H9 (cell line): ENCODE measurements at regions not wholly inside any gene's neighbourhood (a gene's known extent, or its start where the extent isn't known, plus 50 kb on each side); places are given as distances from the start of the nearest gene placed in this dataset.

Experiments
- DNase-seq: peaks from one replicate; pipeline ENCODE4 v3.0.0-alpha.2; 2017
- H2AFZ ChIP-seq: one replicate; pipeline ENCODE4 v1.6.1; 2013; ENCODE audit warnings: mild to moderate bottlenecking, low read length, control low read depth, moderate library complexity
- H2AK5ac ChIP-seq: 2 replicates; pipeline ENCODE4 v1.6.1; 2013; ENCODE audit warnings: low read length, control low read depth, mixed read lengths; ENCODE audit not compliant: insufficient read length
- H2BK120ac ChIP-seq: one replicate; pipeline ENCODE4 v1.6.1; 2013; ENCODE audit warnings: low read depth, mild to moderate bottlenecking, low read length, control low read depth, inconsistent platforms; ENCODE audit not compliant: poor library complexity, severe bottlenecking
- H2BK12ac ChIP-seq: 2 replicates; pipeline ENCODE4 v1.6.1; 2013; ENCODE audit warnings: low read length, control low read depth, mixed read lengths, low read depth; ENCODE audit not compliant: insufficient read length
- H2BK15ac ChIP-seq: 2 replicates; pipeline ENCODE4 v1.6.1; 2013; ENCODE audit warnings: low read depth, low read length, control low read depth
- H2BK20ac ChIP-seq: one replicate; pipeline ENCODE4 v1.6.1; 2013; ENCODE audit warnings: low read depth, mild to moderate bottlenecking, low read length, control low read depth, inconsistent platforms; ENCODE audit not compliant: poor library complexity, severe bottlenecking
- H2BK5ac ChIP-seq: 2 replicates; pipeline ENCODE4 v1.6.1; 2013; ENCODE audit warnings: low read length, control low read depth, mixed read lengths; ENCODE audit not compliant: insufficient read length
- H3K14ac ChIP-seq: 2 replicates; pipeline ENCODE4 v1.6.1; 2013; ENCODE audit warnings: low read length, control low read depth; ENCODE audit not compliant: insufficient read depth
- H3K18ac ChIP-seq: 2 replicates; pipeline ENCODE4 v1.6.1; 2013; ENCODE audit warnings: low read depth, mild to moderate bottlenecking, mixed read lengths, low read length, control low read depth; ENCODE audit not compliant: insufficient read length
- H3K23ac ChIP-seq: 2 replicates; pipeline ENCODE4 v1.6.1; 2013; ENCODE audit warnings: low read length, control low read depth, mixed read lengths, low read depth; ENCODE audit not compliant: insufficient read length
- H3K23me2 ChIP-seq: 2 replicates; pipeline ENCODE4 v1.6.1; 2013; ENCODE audit warnings: low read depth, mild to moderate bottlenecking, mixed read lengths, low read length, control low read depth; ENCODE audit not compliant: insufficient read length, poor library complexity, severe bottlenecking
- H3K27ac ChIP-seq: 2 replicates; pipeline ENCODE4 v1.5.1; 2013; ENCODE audit warnings: low read length, control low read depth, mixed read lengths, low read depth; ENCODE audit not compliant: insufficient read length
- H3K27me3 ChIP-seq: 2 replicates; pipeline ENCODE4 v1.6.1; 2013; ENCODE audit warnings: low read length, control low read depth, inconsistent platforms; ENCODE audit not compliant: insufficient read depth
- H3K4ac ChIP-seq: 2 replicates; pipeline ENCODE4 v1.6.1; 2013; ENCODE audit warnings: low read depth, mild to moderate bottlenecking, control low read depth, inconsistent platforms, low read length, moderate library complexity
- H3K4me1 ChIP-seq: 2 replicates; pipeline ENCODE4 v1.6.1; 2013; ENCODE audit warnings: low read length, control low read depth, inconsistent platforms; ENCODE audit not compliant: insufficient read depth
- H3K4me2 ChIP-seq: 2 replicates; pipeline ENCODE4 v1.6.1; 2013; ENCODE audit warnings: low read length, control low read depth, mixed read lengths; ENCODE audit not compliant: insufficient read length, insufficient read depth
- H3K56ac ChIP-seq: 2 replicates; pipeline ENCODE4 v1.6.1; 2013; ENCODE audit warnings: low read depth, mild to moderate bottlenecking, mixed read lengths, low read length, control low read depth; ENCODE audit not compliant: insufficient read length
- H3K79me1 ChIP-seq: 2 replicates; pipeline ENCODE4 v1.6.1; 2013; ENCODE audit warnings: low read depth, mild to moderate bottlenecking, moderate library complexity, low read length, control low read depth, inconsistent platforms; ENCODE audit not compliant: insufficient read depth, poor library complexity, severe bottlenecking
- H3K79me2 ChIP-seq: 2 replicates; pipeline ENCODE4 v1.6.1; 2013; ENCODE audit warnings: low read length, control low read depth, inconsistent platforms; ENCODE audit not compliant: insufficient read depth
- H3K9ac ChIP-seq: 2 replicates; pipeline ENCODE4 v1.6.1; 2013; ENCODE audit warnings: low read length, control low read depth, mixed read lengths; ENCODE audit not compliant: insufficient read length; ENCODE audit errors: extremely low read depth
- H3K9me3 ChIP-seq: one replicate; pipeline ENCODE4 v1.6.1; 2013; ENCODE audit warnings: low read depth, low read length, inconsistent platforms; ENCODE audit not compliant: control insufficient read depth
- H3T11ph ChIP-seq: one replicate; pipeline ENCODE4 v1.6.1; 2013; ENCODE audit warnings: mild to moderate bottlenecking, low read length, control low read depth, inconsistent platforms
- H4K20me1 ChIP-seq: one replicate; pipeline ENCODE4 v1.6.1; 2013; ENCODE audit not compliant: control insufficient read depth, insufficient read length, insufficient read depth
- H4K5ac ChIP-seq: 2 replicates; pipeline ENCODE4 v1.6.1; 2013; ENCODE audit warnings: low read depth, mild to moderate bottlenecking, mixed read lengths, low read length, control low read depth; ENCODE audit not compliant: insufficient read length
- H4K8ac ChIP-seq: replicated peaks from 2 replicates; pipeline ENCODE4 v1.6.1; 2013; ENCODE audit warnings: low read length, control low read depth, mixed read lengths, low read depth; ENCODE audit not compliant: insufficient read length
- H4K91ac ChIP-seq: 2 replicates; pipeline ENCODE4 v1.6.1; 2013; ENCODE audit warnings: low read depth, mild to moderate bottlenecking, moderate library complexity, mixed read lengths, low read length, control low read depth; ENCODE audit not compliant: insufficient read length
- H3K27ac Mint-ChIP-seq, 3 experiments: 2 replicates in 2 of 3; 3 replicates in 1 of 3; pipeline ENCODE4 v1.8.0; 2020 to 2021; ENCODE audit warnings: mixed read lengths in 3 of 3, mild to moderate bottlenecking in 1 of 3, moderate library complexity in 1 of 3
- H3K27me3 Mint-ChIP-seq: 2 replicates; pipeline ENCODE4 v1.8.0; 2021; ENCODE audit warnings: low read depth, mild to moderate bottlenecking, moderate library complexity, mixed read lengths
- H3K36me3 Mint-ChIP-seq, 3 experiments: 2 replicates in 2 of 3; 3 replicates in 1 of 3; pipeline ENCODE4 v1.8.0; 2020 to 2021; ENCODE audit warnings: low read depth in 3 of 3, mixed read lengths in 3 of 3; ENCODE audit not compliant: insufficient read depth in 1 of 3
- H3K4me1 Mint-ChIP-seq, 2 experiments: 2 replicates each; pipeline ENCODE4 v1.8.0; 2020; ENCODE audit warnings: mixed read lengths in 2 of 2
- H3K4me3 Mint-ChIP-seq, 2 experiments: 2 replicates in 1 of 2; 3 replicates in 1 of 2; pipeline ENCODE4 v1.8.0; 2020 to 2021; ENCODE audit warnings: mild to moderate bottlenecking in 2 of 2, mixed read lengths in 2 of 2, moderate library complexity in 1 of 2
- H3K9me3 Mint-ChIP-seq, 2 experiments: 2 replicates in 1 of 2; 3 replicates in 1 of 2; pipeline ENCODE4 v1.8.0; 2020; ENCODE audit warnings: mild to moderate bottlenecking in 2 of 2, mixed read lengths in 2 of 2, moderate library complexity in 1 of 2
- WGBS: extraction: QIAGEN DNeasy Blood & Tissue Kit; methylation state at CpG from one replicate; pipeline ENCODE4 v1.1.7; 2013; ENCODE audit warnings: missing lambda C conversion rate, low lambda C conversion rate, mixed read lengths; ENCODE audit not compliant: insufficient read length; ENCODE audit errors: extremely low coverage; 5-methylcytosine and 5-hydroxymethylcytosine counted together
- TF ChIP-seq, protein P1 (sequence below): fragments of 200-600 bp; sonication (generic); conservative IDR thresholded peaks from 3 replicates; pipeline ENCODE4 v1.8.0; 2021; ENCODE audit warnings: antibody characterized with exemption, mild to moderate bottlenecking

DNA sequence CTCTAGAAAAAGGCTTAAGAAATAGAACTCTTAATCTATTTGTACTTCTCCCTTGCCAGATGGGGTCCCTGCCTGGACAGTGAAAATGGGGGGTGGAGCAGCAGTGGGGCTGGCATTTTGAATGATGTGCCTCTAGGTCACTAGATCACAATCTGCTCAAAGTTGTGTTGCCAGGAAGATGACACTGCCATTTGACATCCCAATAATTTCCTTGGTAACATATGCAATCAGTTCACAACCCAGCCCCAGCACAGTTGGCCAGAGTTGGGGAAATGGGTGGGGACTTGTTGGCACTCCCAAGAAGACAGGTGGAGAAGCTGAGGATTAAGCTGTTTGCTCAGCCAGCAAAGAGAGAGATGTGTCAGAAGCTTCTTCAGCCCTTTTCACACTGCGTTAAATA is 558.3 kb upstream of the KLHL29 start:
- no peak overlapping the region for H2BK20ac ChIP-seq
- no peak overlapping the region for H3K27ac ChIP-seq
- H3K27me3 ChIP-seq, result no peaks in the 10 kb centered on the region
- no peak overlapping the region for H3K56ac ChIP-seq
- no peak overlapping the region for H2BK5ac ChIP-seq
- no peak overlapping the region for H2BK15ac ChIP-seq
- no peak overlapping the region for H3K23ac ChIP-seq
- Mint-ChIP-seq H3K9me3 (no peaks in the 10 kb centered on the region), H3K27me3 (no peaks in the 10 kb centered on the region; the same call in 1 of the 2 replicates), H3K4me1 (no peaks in the 10 kb centered on the region; a peak in 1 of 4 replicates), H3K36me3 (peaks cover 0 to 2% (median 0%) of the 10 kb centered on the region in 3 experiments; a peak in 2 of 7 replicates), H3K27ac (no peak overlapping the region), H3K4me3 (no peak overlapping the region)
- H4K8ac ChIP-seq, result no peak overlapping the region
- H3K79me2 ChIP-seq, result no peaks in the 10 kb centered on the region
- no peak overlapping the region for H2BK12ac ChIP-seq
- no peak overlapping the region for H3T11ph ChIP-seq
- no peak overlapping the region for H3K4me2 ChIP-seq
- no peaks in the 10 kb centered on the region for H3K79me1 ChIP-seq
- no peaks in the 10 kb centered on the region for H3K9me3 ChIP-seq
- no peak overlapping the region for H2AFZ ChIP-seq
- no peaks in the 10 kb centered on the region for H4K20me1 ChIP-seq
- no peak overlapping the region for H3K9ac ChIP-seq
- WGBS, result no CpG with 5 or more reads among the region's 1 CpG
- TF ChIP-seq, protein P1, sequence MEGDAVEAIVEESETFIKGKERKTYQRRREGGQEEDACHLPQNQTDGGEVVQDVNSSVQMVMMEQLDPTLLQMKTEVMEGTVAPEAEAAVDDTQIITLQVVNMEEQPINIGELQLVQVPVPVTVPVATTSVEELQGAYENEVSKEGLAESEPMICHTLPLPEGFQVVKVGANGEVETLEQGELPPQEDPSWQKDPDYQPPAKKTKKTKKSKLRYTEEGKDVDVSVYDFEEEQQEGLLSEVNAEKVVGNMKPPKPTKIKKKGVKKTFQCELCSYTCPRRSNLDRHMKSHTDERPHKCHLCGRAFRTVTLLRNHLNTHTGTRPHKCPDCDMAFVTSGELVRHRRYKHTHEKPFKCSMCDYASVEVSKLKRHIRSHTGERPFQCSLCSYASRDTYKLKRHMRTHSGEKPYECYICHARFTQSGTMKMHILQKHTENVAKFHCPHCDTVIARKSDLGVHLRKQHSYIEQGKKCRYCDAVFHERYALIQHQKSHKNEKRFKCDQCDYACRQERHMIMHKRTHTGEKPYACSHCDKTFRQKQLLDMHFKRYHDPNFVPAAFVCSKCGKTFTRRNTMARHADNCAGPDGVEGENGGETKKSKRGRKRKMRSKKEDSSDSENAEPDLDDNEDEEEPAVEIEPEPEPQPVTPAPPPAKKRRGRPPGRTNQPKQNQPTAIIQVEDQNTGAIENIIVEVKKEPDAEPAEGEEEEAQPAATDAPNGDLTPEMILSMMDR, result no peak
- no peaks in the 10 kb centered on the region for H3K23me2 ChIP-seq
- no peak overlapping the region for H2AK5ac ChIP-seq
- H4K91ac ChIP-seq, result no peak overlapping the region
- H3K4ac ChIP-seq, result no peak overlapping the region
- no peak overlapping the region for H2BK120ac ChIP-seq
- DNase-seq, result no peak
- H3K4me1 ChIP-seq, result no peaks in the 10 kb centered on the region
- no peak overlapping the region for H3K18ac ChIP-seq
- H4K5ac ChIP-seq, result no peak overlapping the region
- no peak overlapping the region for H3K14ac ChIP-seq
